Muscle of leg (tissue), 3 donors: ENCODE measurements at regions not wholly inside any gene's neighbourhood (a gene's known extent, or its start where the extent isn't known, plus 50 kb on each side); places are given as distances from the start of the nearest gene placed in this dataset.

Source experiments
- DNase-seq: peaks from one replicate; pipeline ENCODE4 v3.0.0; 2013
- H3K27ac ChIP-seq: one replicate; pipeline ENCODE4 v1.5.1; 2013; ENCODE audit warnings: mild to moderate bottlenecking, low read length, control low read depth
- H3K27me3 ChIP-seq: one replicate; pipeline ENCODE4 v1.6.1; 2013; ENCODE audit warnings: low read length; ENCODE audit not compliant: control insufficient read depth, insufficient read depth
- H3K36me3 ChIP-seq: one replicate; pipeline ENCODE4 v1.6.1; 2013; ENCODE audit warnings: low read length; ENCODE audit not compliant: control insufficient read depth, insufficient read depth
- H3K4me1 ChIP-seq: one replicate; pipeline ENCODE4 v1.6.1; 2013; ENCODE audit warnings: low read length; ENCODE audit not compliant: control insufficient read depth, insufficient read depth
- H3K4me3 ChIP-seq: one replicate; pipeline ENCODE4 v1.5.1; 2013; ENCODE audit warnings: low read length, control low read depth
- H3K9me3 ChIP-seq: replicated peaks from 2 replicates; pipeline ENCODE4 v1.6.1; 2013; ENCODE audit warnings: low read depth, low read length; ENCODE audit not compliant: control insufficient read depth
- WGBS: methylation state at CpG from one replicate; pipeline ENCODE4 v1.1.5; 2013; ENCODE audit warnings: missing lambda C conversion rate; ENCODE audit not compliant: insufficient coverage; 5-methylcytosine and 5-hydroxymethylcytosine counted together

DNA sequence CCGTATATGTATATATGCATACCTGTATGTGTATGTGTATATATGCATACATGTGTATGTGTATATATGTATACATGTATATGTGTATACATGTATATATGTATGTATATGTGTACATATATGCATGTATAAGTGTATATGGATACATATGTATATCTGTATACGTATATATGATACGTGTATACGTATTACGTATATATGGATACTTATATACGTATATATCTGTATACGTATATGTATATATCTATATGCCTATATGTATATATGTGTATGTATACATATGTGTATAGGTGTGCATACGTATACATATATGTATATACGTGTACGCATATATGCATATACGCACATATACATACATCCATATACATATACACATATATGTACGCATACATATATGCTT lies 681.6 kb upstream of the ANO3 start:
- WGBS, result no CpG with 5 or more reads among the region's 12 CpGs
- Histone ChIP-seq H3K9me3 (no peaks in the 10 kb centered on the region), H3K27ac (no peak overlapping the region), H3K36me3 (no peaks in the 10 kb centered on the region), H3K4me3 (no peak overlapping the region), H3K4me1 (no peaks in the 10 kb centered on the region), H3K27me3 (no peaks in the 10 kb centered on the region)
- DNase-seq, result no peak

DNA sequence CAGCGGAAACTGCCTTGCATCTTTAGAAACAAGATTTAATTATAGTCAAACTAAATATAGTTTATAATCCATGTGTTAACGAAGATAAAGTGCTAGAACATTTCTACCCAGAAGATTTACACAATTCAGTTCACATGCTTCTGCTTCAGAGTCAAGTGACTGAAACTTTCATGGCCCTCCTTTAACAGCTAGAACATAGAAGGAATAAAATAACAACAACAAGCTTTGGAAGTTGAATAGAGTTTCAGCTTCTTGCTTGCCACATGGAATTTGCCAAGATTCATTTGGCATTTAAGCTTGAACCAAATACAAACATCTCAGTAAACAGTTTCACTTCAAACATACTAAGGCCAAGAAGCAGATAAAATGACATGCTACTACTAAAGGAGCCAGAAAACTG lies 676.3 kb upstream of the ANO3 start:
- H3K36me3 ChIP-seq, result no peaks in the 10 kb centered on the region
- no peak overlapping the region for H3K27ac ChIP-seq
- WGBS, result no CpG with 5 or more reads among the region's 2 CpGs
- H3K4me3 ChIP-seq, result no peak overlapping the region
- H3K27me3 ChIP-seq, result no peaks in the 10 kb centered on the region
- H3K9me3 ChIP-seq, result no peaks in the 10 kb centered on the region
- no peaks in the 10 kb centered on the region for H3K4me1 ChIP-seq
- no peak for DNase-seq

DNA sequence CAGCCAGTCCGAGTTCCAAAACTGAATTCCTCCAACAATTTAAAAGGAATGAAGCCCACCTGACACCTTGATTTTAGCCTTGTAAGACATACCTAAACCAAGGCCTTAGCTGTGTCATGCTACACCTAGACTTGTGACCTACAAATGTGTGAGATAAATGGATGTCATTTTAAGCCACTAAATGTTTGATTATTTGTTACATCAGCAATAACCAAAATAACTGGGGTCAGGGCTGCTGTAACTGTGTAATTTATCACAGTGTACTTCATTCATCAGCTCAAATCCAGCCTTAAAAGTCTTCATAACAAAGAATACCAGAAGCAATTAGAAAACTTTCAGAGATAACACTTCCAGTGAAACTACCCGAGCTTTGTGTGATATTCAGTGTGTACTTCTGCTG lies 673.0 kb upstream of the ANO3 start:
- WGBS, result no CpG with 5 or more reads among the region's 2 CpGs
- no peaks in the 10 kb centered on the region for H3K36me3 ChIP-seq

GRCh38 chr11:25659706-25660105 lies 672.2 kb upstream of the ANO3 start:
- DNase-seq, result no peak
- H3K36me3 ChIP-seq, result no peaks in the 10 kb centered on the region
- no CpG with 5 or more reads among the region's 3 CpGs for WGBS
- H3K4me1 ChIP-seq, result no peaks in the 10 kb centered on the region
- no peaks in the 10 kb centered on the region for H3K9me3 ChIP-seq
- no peak overlapping the region for H3K27ac ChIP-seq
- H3K27me3 ChIP-seq, result no peaks in the 10 kb centered on the region
- no peak overlapping the region for H3K4me3 ChIP-seq

More for the DNA sequence above, 673.0 kb upstream of the ANO3 start:
- H3K9me3 ChIP-seq, result no peaks in the 10 kb centered on the region
- no peak overlapping the region for H3K4me3 ChIP-seq
- no peak for DNase-seq
- H3K27me3 ChIP-seq, result no peaks in the 10 kb centered on the region
- no peak overlapping the region for H3K27ac ChIP-seq
- H3K4me1 ChIP-seq, result no peaks in the 10 kb centered on the region

DNA sequence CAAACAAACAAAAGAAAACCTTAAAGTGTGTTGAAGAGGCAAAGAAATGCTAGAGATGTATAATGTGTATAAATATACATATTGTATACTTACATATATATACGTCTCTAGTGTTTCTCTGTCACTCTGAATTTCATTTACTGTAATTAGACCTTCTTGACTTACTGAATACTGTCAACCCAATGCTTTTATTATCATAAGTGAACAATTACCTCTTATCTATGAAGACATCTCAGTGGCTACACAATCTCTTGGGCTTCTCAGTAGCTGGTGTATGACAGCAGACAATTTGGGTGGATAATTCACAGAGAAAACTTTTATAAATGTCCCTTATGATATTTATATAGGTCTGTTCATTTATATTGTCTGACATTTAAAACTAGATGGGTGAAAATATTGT lies 664.1 kb upstream of the ANO3 start:
- no CpG with 5 or more reads among the region's 1 CpG for WGBS
- Histone ChIP-seq H3K36me3 (no peaks in the 10 kb centered on the region), H3K4me3 (no peak overlapping the region), H3K9me3 (no peaks in the 10 kb centered on the region), H3K27ac (no peak overlapping the region), H3K27me3 (no peaks in the 10 kb centered on the region), H3K4me1 (no peaks in the 10 kb centered on the region)
- no peak for DNase-seq

GRCh38 chr11:25691959-25692358 lies 640.0 kb upstream of the ANO3 start:
- no peak for DNase-seq
- Histone ChIP-seq H3K4me3 (no peak overlapping the region), H3K27ac (no peak overlapping the region), H3K27me3 (no peaks in the 10 kb centered on the region), H3K36me3 (no peaks in the 10 kb centered on the region), H3K4me1 (no peaks in the 10 kb centered on the region), H3K9me3 (peaks cover 15% of the 10 kb centered on the region)
- WGBS, result 93% methylated on average over 6 of the region's 8 CpGs

DNA sequence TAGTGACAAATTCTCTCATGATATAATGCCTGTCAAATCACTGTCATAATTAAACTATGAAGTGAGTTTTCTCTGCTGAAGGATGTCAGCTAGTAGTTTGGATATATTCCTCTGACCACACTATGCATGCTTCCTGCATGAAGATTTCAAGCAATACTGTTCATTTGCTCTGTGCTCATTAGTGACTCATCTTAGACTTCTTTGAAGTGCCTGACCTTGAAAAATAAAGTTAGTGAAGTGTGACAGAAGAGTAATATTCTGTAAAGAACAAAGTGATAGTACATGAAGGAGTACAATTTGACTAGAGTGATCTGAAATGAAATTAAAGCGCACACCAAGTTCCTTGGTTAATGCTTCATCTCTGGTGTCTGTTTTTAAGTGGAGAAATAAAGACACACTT lies 629.5 kb upstream of the ANO3 start:
- Histone ChIP-seq H3K4me1 (no peaks in the 10 kb centered on the region), H3K9me3 (no peaks in the 10 kb centered on the region), H3K4me3 (no peak overlapping the region), H3K27me3 (no peaks in the 10 kb centered on the region), H3K36me3 (no peaks in the 10 kb centered on the region), H3K27ac (no peak overlapping the region)
- no peak for DNase-seq
- no CpG with 5 or more reads among the region's 1 CpG for WGBS

- no peaks in the 10 kb centered on the region for H3K36me3 ChIP-seq
- H3K4me1 ChIP-seq, result no peaks in the 10 kb centered on the region
- no peak overlapping the region for H3K27ac ChIP-seq
- no peaks in the 10 kb centered on the region for H3K9me3 ChIP-seq
- DNase-seq, result no peak
- H3K4me3 ChIP-seq, result no peak overlapping the region
- H3K27me3 ChIP-seq, result no peaks in the 10 kb centered on the region
These were observed 621.0 kb upstream of the ANO3 start for GRCh38 chr11:25710975-25711374.

DNA sequence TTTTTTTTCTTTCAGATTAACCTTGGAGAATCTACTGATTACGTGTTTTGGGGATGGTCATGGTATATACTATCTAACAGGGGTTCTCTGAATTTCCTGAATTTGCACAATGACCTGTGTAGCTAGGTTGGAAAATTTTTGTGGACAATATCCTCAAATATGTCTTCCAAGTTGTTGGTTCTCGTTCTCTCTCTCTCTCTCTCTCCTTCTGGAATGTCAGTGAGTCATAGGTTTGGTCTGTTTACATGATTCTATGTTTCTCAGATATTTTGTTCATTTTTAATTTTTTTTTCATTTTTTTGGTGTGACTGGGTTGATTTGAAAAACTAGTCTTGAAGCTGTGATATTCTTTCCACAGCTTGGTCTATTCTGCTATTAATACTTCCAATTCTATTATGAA lies 604.0 kb upstream of the ANO3 start:
- Histone ChIP-seq H3K4me3 (no peak overlapping the region), H3K4me1 (no peaks in the 10 kb centered on the region), H3K27me3 (no peaks in the 10 kb centered on the region), H3K27ac (no peak overlapping the region), H3K36me3 (no peaks in the 10 kb centered on the region), H3K9me3 (no peaks in the 10 kb centered on the region)
- DNase-seq, result no peak
- no CpG with 5 or more reads among the region's 2 CpGs for WGBS

DNA sequence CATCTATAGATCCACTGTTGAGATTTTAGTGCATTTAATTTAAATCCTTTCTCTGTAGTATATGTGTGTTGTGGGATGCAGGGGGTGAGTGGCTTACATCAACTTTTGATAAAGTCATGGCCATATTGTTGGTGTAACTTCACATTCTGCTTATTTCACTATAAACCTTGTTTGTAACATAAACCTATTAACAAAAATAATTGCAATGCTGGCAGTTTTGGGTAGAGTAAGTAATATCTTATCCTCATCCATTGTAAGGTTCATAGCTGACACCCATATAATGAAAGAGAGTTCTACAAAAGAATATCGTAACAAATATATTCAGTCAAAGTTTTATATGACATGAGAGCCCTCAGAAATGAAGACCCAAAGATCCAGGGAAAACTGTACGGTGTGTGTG lies 601.7 kb upstream of the ANO3 start:
- Histone ChIP-seq H3K36me3 (no peaks in the 10 kb centered on the region), H3K4me1 (no peaks in the 10 kb centered on the region), H3K4me3 (no peak overlapping the region), H3K27ac (no peak overlapping the region), H3K27me3 (no peaks in the 10 kb centered on the region), H3K9me3 (no peaks in the 10 kb centered on the region)
- no CpG with 5 or more reads among the region's 2 CpGs for WGBS
- DNase-seq, result no peak

- Histone ChIP-seq H3K27ac (no peak overlapping the region), H3K4me3 (no peak overlapping the region), H3K27me3 (no peaks in the 10 kb centered on the region), H3K9me3 (no peaks in the 10 kb centered on the region), H3K4me1 (no peaks in the 10 kb centered on the region), H3K36me3 (no peaks in the 10 kb centered on the region)
- no CpG with 5 or more reads among the region's 2 CpGs for WGBS
- DNase-seq, result peak; percentile 33
These were observed 598.2 kb upstream of the ANO3 start for GRCh38 chr11:25733777-25734176.
